ENCODE measurements at regions not wholly inside any gene's neighbourhood (a gene's known extent, or its start where the extent isn't known, plus 50 kb on each side); places are given as distances from the start of the nearest gene placed in this dataset.

- TF ChIP-seq POLR2A (IDR thresholded peaks at IDR 0.05), result no peak
- TF ChIP-seq, protein P1, sequence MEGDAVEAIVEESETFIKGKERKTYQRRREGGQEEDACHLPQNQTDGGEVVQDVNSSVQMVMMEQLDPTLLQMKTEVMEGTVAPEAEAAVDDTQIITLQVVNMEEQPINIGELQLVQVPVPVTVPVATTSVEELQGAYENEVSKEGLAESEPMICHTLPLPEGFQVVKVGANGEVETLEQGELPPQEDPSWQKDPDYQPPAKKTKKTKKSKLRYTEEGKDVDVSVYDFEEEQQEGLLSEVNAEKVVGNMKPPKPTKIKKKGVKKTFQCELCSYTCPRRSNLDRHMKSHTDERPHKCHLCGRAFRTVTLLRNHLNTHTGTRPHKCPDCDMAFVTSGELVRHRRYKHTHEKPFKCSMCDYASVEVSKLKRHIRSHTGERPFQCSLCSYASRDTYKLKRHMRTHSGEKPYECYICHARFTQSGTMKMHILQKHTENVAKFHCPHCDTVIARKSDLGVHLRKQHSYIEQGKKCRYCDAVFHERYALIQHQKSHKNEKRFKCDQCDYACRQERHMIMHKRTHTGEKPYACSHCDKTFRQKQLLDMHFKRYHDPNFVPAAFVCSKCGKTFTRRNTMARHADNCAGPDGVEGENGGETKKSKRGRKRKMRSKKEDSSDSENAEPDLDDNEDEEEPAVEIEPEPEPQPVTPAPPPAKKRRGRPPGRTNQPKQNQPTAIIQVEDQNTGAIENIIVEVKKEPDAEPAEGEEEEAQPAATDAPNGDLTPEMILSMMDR (IDR thresholded peaks at IDR 0.05), result no peak
These were observed 184.3 kb downstream of the CYRIA start for GRCh38 chr2:16481351-16481750.

All from thyroid gland (tissue), 4 donors.